NCI-H446 (cell line): ENCODE measurements at regions not wholly inside any gene's neighbourhood (a gene's known extent, or its start where the extent isn't known, plus 50 kb on each side); places are given as distances from the start of the nearest gene placed in this dataset.
A peak's percentile ranks its signal among the peaks of the same experiment; 100 is the strongest.

Source experiments
- DNase-seq, 2 experiments: peaks; one replicate each; lab custom pipeline; 2025; lab: John Stamatoyannopoulos, UW

DNA sequence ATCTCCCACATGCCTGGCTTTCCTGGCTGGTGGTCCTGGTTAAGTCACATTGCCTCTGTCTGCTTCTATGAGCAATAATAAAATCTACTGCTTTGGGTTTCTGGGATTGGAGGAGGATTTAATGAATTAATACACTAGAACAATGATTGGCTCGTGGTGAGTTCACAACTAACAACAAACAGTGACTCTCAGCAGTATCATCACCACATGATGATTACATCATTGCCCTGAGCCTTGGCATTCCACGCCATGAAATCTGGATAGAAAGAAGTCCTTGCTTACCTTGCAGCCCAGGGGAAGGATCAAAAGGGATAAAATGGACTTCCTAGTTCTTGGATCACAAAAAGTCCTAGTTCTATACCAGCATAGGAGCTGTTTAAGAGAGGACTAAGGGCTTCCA lies 1069.0 kb downstream of the VRK1 start:
- no peak for DNase-seq

- DNase-seq = no peak
These were observed 1069.5 kb downstream of the VRK1 start for GRCh38 chr14:97866664-97867063.

GRCh38 chr14:97873291-97873690 lies 1076.1 kb downstream of the VRK1 start:
- DNase-seq = no peak

DNA sequence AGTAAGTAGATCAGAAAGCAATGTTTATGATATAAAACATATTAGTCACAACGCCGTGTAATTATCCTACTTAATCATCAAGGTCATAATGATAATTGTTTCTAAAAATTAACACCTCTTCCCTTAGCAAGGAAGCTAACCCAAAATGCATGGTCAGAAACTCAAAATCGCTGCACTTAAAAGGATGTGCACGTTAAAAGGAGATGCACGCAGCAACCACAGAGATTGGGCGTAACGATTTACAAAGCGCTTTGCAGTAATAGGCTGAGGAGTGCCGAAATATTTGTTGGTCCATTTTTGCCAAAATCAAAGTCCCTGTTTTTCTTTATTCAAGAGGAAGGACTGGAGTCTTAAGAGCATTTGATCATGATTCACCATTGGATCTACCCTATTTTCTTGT lies 1077.2 kb downstream of the VRK1 start:
- DNase-seq = no peak

- no peak for DNase-seq
These were observed 1081.0 kb downstream of the VRK1 start for GRCh38 chr14:97878206-97878605.

GRCh38 chr14:97878727-97879126 lies 1081.5 kb downstream of the VRK1 start:
- DNase-seq = peak in 1 of 2 experiments; percentile 7

DNA sequence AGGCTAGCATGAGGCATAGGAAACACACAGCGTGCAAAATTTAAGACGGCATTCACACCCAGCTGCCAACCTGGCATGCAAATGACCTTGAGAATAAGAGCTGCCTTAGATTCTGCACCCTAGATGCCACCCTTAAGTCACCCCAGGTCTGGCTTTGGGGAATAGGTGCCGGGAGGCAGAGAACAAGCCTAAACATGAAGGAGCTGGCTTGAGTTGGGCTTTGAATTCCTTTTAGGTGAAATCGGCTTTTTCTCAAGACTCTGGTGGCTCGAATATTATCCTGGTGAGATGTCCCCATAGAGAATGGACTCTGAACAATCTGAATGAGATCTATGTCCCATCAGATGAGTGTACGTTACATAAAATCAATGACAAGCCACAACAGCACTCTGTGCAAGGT lies 1090.5 kb downstream of the VRK1 start:
- no peak for DNase-seq

DNA sequence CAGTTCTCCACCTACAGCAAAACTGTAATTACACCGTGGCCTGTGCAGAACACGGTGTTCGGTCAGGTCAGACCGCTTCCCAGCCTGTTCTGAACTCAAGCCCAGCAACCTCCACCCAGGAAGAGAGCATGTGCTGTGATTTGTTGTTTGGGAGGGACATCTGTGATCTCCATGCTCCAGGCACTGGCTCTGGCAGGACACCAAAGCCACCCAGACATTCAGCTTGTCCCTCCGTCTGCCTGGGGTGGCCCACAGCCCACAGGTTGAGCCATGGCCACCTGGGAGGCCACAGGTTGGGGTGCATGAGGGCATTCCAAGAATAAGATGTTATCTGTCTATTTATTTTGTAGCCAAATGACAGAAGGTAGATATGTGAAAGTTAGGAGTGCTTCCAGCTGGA lies 1091.1 kb downstream of the VRK1 start:
- DNase-seq = no peak

DNA sequence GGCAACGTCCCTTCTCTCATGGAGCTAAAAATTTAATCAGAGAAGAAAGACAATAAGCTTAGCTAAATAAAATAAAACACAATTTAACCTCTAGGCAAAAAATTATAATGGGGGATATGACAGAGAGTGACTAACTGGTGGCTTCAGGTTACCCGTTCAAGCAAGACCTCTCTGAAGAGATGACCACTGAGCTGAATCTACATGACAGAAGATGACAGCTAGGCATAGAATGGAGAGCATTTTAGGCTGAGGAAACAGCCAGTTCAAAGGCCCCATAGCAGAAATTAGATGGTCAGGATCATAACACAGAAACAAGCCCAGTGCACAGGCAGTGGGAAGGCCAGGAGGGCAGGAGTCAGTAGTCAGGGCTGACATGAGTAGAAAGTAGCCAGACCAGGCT lies 1094.3 kb downstream of the VRK1 start:
- no peak for DNase-seq

- no peak for DNase-seq
These were observed 1097.4 kb downstream of the VRK1 start for GRCh38 chr14:97894552-97894951.

GRCh38 chr14:97900196-97900854 lies 1103.1 kb downstream of the VRK1 start:
- DNase-seq = no peak

- no peak for DNase-seq
These were observed 1105.4 kb downstream of the VRK1 start for GRCh38 chr14:97902630-97903029.

- no peak for DNase-seq
These were observed 1106.6 kb downstream of the VRK1 start for GRCh38 chr14:97903821-97904220.

DNA sequence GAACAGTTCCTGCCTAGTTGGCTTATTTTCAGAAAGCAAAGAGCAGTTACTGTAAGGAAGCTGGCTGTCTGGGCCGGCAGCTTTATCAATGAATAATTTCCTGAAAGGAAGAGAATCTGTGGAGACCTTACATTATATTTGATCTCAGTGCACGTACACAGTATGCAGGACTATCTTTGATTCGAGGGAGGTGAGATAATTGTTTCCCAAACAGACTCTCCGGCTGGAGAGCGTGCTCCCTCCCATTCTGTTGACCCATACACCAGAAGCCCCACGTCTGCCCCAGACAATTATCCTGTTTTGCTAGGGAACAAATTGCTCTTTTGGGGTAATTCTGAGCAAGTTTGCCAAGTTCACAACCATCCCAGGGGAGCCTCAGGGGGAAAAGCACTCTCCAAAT lies 1115.0 kb downstream of the VRK1 start:
- DNase-seq = no peak

GRCh38 chr14:97916100-97916499 lies 1118.9 kb downstream of the VRK1 start:
- no peak for DNase-seq

- no peak for DNase-seq
These were observed 1119.7 kb downstream of the VRK1 start for GRCh38 chr14:97916669-97917568.

DNA sequence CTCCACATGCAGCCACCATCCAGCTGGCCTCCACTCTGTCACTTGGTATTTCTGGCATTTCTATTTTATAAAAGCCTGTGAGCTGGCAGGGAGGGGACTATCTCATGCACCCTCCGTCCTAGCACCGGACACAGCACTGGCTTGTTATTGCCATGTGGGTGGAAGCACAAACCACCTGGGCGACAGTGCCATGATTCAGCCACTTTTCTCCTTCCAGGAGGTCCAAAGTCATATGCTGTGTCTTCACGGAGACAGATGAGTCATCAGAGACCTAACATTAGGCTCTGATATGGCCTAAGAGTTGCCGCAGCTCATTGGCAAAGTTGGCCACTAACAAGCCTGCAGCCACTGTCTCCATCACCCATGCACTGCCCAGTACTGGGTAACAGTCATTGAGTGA lies 1123.0 kb downstream of the VRK1 start:
- no peak for DNase-seq

- no peak for DNase-seq
These were observed 1124.1 kb downstream of the VRK1 start for GRCh38 chr14:97921296-97921695.

DNA sequence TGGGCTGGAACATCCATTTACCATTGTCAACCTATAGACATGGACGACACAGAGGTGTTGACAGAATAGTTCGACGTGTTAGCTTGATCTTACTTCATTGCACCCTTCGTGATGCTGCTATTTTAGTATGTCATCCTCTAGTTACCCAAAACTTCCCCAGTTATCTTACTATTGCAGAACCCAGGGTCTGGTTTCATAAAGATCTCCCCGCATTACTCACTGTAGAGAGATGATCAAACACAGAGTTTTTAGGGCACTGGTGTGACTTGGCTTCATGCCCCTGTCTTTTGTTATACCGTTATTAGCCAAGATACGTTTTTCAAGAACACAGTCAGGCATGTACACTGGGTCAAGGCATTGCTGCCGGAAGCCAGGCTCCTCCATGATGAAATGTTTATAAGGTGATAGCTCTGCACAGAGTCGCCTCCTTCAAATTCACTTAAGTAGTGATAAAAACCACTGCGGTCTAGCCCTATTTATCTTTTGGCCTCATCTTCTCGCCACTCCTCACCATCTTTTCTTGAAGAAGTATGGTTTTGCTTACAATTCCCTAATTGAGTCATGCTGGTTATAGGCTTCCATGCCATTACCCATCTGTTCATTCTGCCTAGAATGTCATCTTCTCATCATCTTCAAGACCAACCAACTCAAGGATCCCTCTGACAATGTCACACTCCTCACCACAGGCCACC lies 1127.9 kb downstream of the VRK1 start:
- DNase-seq = no peak

DNA sequence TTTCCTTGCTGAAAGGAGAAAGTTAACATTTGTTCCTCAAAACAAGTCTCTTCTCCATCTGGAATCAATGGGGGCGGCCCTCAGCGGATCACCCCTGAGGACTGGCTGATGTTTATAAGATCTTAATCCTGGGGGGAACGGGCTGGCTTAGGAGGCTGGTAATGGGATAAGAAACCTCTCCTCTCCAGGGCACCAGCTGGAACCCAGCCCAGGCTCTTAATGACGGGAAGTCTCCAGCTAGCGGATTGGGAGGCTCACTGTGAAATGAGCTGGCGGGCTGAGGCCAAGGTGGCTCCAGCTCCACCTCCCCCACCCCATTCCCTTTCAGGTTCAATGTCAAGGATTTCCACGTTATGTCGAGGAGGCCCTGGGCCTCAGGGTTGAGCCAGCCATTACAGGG lies 1133.0 kb downstream of the VRK1 start:
- DNase-seq = no peak

GRCh38 chr14:97931273-97931672 lies 1134.1 kb downstream of the VRK1 start:
- no peak for DNase-seq

GRCh38 chr14:97942921-97943320 lies 1145.7 kb downstream of the VRK1 start:
- DNase-seq = no peak

DNA sequence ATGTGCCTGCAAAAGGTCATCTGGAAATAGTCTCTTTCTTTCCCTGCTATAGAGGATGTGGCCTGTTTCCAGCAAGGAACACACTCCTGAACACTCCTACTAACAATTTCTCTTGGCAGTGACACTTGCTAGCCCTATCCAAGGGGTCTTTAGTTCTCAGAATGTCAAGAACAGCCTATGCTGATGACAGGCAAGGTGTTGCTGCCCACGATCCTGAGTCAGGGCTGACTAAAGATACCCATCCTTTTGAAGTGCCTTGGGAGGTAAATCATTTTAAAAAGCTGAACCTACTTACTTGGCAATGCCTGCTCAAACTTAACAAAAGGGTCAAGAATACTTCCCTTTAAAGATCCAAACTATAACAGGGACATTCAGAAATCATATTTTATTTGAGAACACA lies 1146.4 kb downstream of the VRK1 start:
- no peak for DNase-seq
